HG03159 (cell line): ENCODE measurements at regions not wholly inside any gene's neighbourhood (a gene's known extent, or its start where the extent isn't known, plus 50 kb on each side); places are given as distances from the start of the nearest gene placed in this dataset.

Experiments used
- ATAC-seq: cut with Tn5 transposase; IDR thresholded peaks from one replicate; pipeline ENCODE4 v1.9.1; 2021; ENCODE audit warnings: mild to moderate bottlenecking, moderate library complexity; ENCODE audit not compliant: unreplicated experiment

- no peak for ATAC-seq
These were observed 151.6 kb upstream of the PTPRK start for GRCh38 chr6:128672023-128672422.

- ATAC-seq: no peak
These were observed 147.0 kb upstream of the PTPRK start for GRCh38 chr6:128667339-128667858.

GRCh38 chr6:128666405-128666804 is 146.0 kb upstream of the PTPRK start:
- no peak for ATAC-seq

GRCh38 chr6:128663238-128663637 is 142.8 kb upstream of the PTPRK start:
- ATAC-seq: peak; percentile 70

GRCh38 chr6:128659878-128660622 is 139.7 kb upstream of the PTPRK start:
- no peak for ATAC-seq

DNA sequence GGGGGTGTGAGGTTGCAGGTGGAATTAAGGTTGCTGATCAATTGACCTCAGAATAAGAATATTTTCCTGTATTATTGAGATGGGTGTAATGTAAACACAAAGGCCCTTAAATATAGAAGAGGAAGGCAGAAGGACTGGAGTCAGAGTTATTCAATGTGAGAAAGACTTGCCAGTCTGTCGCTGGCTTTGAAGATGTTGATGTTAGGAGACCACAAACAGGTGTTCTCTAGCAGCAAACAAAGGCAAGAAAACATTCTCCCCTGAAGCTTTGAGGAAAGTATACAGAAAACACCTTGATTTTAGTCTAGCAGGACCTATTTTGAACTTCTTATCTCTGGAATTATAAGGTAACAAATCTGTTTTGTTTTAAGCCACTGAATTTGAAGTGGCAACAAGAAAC is 138.9 kb upstream of the PTPRK start:
- ATAC-seq: no peak

- ATAC-seq: no peak
These were observed 136.8 kb upstream of the PTPRK start for GRCh38 chr6:128657181-128657580.

DNA sequence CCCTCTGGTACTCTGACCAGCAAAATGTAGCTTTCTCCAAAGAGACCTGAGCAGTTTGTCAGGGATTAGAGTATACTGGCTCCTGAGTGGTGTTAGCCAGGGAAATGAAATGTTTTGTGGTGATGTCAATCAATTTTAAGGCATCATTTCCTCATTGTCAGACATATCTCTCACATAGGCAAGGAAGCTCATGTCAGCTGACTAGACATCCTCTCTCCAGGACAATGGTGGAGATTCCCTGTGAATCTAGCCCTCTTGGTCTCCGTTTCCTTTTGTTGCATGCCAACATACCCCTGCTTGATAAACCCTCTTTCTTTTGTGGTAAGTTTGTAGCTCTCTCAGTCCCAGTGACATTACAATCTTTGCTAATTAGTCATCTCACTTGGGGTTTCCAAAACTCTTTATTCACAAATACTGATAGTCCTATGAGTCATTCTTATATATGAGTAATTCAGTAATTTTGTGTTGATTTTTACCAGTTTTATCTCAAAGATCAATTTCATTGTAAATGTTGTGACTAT is 135.6 kb upstream of the PTPRK start:
- peak; percentile 77 for ATAC-seq

DNA sequence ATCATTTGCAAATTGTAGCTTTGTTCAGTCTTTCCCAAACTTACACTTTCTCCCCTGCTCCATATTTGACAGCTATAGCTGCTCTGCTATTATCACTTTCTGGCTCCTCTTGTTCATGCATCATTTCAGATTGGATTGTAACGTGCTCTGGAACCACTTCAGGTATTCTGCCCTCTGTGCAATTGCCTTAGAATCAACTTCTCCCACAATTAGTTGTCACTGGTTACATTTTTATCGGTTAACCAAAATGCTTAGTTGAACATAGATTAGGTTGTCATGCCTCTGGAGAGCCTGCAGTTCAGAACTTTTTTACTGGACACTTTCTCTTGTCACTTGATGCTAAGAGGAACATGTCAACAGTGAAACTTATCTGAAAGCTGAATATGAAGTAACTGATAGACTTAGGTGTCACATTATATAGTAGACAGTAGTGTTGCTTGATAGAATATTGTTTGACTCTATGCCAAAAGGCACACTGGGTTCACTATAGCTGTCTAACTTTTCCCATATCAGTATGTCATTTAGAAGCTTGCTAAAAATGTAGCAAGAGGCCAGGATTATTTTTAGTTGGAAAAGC is 127.7 kb upstream of the PTPRK start:
- ATAC-seq: no peak

- ATAC-seq: no peak
These were observed 121.7 kb upstream of the PTPRK start for GRCh38 chr6:128642132-128642531.

GRCh38 chr6:128641703-128642102 is 121.3 kb upstream of the PTPRK start:
- no peak for ATAC-seq

GRCh38 chr6:128638817-128639216 is 118.4 kb upstream of the PTPRK start:
- ATAC-seq: no peak

- no peak for ATAC-seq
These were observed 114.8 kb upstream of the PTPRK start for GRCh38 chr6:128635219-128635618.

DNA sequence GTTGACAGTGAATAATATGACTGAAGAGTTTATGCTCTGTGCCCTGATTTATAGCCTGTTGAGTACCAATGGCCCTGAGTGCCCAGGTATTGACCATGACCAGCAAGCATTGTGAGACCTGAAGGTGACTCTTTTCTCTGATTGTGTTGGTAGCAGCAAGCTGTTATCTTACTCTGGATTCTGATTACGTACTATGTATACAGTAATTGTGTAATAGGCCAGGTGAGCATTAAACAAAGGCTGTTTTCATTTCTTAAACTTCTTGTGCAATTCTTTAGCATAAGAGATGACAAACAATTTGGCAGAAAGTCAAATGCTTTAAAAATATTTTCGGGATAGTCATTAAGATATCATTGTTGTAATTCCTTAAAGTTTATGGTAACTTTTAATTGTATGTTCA is 111.7 kb upstream of the PTPRK start:
- no peak for ATAC-seq

DNA sequence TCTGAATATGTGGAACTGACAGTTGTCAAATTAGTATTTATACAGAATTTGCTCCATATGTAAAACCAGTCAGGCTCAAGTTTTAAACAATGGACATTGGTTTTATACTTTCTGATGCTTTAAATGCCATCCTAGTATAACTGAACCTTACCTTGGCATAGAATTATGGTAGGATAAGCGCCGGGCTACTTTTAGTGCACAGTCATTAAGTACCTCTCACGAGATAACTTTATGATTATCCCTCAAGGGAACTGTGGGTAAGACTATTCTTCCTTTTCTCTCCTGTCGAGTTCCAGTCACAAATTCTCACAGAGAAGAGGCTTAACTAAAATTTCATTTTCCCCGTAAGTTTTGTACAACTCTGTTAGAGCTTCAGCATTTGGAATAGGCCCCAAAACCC is 110.6 kb upstream of the PTPRK start:
- no peak for ATAC-seq

DNA sequence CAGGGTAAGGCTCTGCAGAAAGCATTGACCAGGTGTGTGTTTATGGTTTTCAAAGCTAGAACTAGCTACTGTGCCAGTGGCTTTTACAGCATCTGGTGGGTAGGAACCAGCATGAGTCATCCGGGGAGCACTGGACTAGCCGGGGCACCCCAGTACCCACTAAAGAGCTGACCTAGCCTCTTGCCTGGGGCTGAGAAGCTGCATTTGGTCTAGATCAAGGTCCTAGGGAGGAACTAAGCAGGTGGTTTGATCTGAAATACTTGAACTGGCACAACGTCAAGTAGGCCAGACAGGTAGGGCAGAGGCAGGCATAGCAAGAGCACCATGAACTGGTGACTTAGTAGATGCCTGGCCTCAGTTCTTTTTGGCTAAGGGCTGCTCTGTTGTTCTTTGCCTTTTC is 109.8 kb upstream of the PTPRK start:
- ATAC-seq: no peak

GRCh38 chr6:128617285-128617684 is 96.9 kb upstream of the PTPRK start:
- ATAC-seq: no peak

DNA sequence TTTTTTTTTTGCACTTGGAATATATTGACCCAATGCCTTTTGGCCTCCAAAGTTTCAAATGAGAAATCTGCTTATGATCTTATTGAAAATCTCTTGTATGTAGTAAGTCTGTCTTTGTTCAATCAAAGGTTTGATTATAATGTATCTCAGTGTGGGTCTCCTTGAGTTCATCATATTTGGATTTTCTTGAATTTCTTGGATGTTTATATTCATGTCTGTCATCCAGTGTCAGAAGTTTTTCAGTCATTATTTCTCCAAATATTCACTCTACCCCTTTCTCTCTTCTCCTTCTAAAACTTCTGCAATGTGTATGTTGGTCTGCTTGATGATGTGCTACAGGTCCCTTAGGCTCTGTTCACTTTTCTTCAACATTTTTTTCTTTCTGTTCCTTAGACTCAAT is 95.9 kb upstream of the PTPRK start:
- no peak for ATAC-seq

- no peak for ATAC-seq
These were observed 86.2 kb upstream of the PTPRK start for GRCh38 chr6:128606611-128607010.

- ATAC-seq: no peak
These were observed 85.6 kb upstream of the PTPRK start for GRCh38 chr6:128605961-128606360.

GRCh38 chr6:128601060-128601459 is 80.7 kb upstream of the PTPRK start:
- no peak for ATAC-seq

DNA sequence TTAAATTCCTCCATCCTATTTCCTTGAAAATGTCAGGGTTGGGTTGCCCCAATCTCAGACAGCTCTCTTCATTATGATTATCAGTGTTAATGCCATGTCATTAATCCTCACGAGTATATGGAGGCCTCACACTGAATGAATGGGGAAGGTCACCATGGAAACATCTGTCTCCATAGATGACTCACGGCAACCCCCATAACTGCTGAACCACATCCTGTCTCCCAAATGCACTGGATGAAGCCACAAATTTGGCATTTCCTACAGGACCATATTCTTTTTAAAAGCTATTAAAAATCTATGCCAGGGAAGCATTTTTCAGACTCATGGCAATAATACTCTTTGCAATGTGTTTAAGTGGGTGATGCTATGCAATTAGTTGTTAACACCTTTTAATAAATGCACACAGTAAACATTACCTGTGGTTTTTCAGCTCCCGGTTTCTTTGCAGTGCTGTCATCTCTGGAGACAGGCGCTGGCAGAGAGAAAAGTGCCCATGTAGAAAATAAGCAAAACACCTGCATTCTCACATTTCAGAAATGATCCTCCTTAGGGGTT is 80.1 kb upstream of the PTPRK start:
- peak; percentile 74 for ATAC-seq
